NCI-H526 treated with DMSO at 0.1 percent for 48 hours (cell line): ENCODE measurements at regions not wholly inside any gene's neighbourhood (a gene's known extent, or its start where the extent isn't known, plus 50 kb on each side); places are given as distances from the start of the nearest gene placed in this dataset.

Source experiments
- DNase-seq: peaks from one replicate; lab custom pipeline; 2025; lab: John Stamatoyannopoulos, UW

DNA sequence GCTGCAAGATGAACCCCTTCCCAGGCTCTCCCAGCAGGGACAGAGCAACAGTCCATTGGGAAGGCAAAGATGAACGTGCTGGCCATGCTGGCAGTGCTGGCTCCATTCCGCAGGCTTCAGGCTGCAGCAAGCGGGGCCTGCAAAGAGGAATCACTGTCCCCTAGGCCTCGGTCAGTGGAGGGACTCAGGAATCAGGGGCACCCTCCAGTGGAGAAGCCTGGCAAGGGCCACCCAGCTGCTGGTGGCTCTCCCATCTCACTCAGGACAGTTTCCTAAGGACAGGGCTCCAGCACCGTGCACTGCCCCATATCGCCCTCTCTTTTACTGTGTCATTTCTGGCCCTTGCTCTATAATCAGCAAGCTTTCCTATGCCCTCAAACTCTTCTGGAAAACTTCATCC lies 498.6 kb downstream of the EFNB2 start:
- no peak for DNase-seq

DNA sequence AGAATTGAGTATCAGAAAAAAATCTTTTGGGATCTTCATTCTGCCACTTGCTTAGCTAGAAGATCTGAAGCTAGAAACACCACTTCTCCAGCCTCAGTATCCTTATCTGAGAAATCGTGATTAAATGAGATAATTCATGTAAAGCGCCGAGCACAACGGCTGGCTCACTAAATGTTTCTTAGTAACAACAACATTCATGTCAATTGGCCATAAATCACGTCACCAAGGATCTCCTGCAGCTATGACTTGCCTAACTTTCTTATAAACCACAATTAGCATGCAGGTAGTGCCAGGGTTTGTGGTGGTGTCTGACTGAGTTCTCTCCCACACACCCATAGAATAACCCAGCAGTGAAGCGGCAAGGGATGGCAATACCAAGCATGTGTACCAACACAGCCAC lies 501.3 kb downstream of the EFNB2 start:
- DNase-seq: no peak

GRCh38 chr13:106033659-106034058 lies 501.8 kb downstream of the EFNB2 start:
- DNase-seq: no peak

GRCh38 chr13:106032441-106032840 lies 503.0 kb downstream of the EFNB2 start:
- DNase-seq: no peak

DNA sequence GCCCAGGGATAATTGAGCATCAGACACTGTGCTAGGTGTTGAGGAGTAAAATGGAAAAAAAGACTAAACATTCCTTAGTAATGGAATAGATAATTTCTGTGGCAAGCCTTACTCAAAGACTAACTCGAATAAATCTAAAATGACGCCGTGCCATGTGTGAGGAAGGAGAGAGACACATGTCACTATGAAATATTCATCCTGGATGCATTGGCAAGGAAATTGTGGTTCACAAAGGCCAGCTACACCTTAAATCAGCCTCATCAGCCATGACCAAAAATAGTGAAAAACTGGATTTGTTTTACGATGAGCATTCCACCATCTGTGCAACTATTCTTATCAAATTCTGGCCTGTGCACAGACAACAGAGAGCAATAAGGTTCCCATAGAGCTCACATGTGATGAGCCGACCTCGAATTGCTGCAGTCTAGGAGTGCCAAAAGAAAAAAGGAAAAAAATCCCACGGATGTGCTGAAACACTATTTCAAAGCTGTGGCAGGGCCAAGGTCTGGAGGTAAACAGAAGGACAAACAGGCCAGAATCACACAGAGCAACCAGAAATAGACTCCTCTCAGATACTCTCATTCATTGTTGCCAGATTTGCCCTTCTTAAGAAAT lies 505.7 kb downstream of the EFNB2 start:
- DNase-seq: no peak

GRCh38 chr13:106028911-106029310 lies 506.6 kb downstream of the EFNB2 start:
- DNase-seq: no peak

- no peak for DNase-seq
These were observed 523.9 kb downstream of the EFNB2 start for GRCh38 chr13:106011600-106011999.

DNA sequence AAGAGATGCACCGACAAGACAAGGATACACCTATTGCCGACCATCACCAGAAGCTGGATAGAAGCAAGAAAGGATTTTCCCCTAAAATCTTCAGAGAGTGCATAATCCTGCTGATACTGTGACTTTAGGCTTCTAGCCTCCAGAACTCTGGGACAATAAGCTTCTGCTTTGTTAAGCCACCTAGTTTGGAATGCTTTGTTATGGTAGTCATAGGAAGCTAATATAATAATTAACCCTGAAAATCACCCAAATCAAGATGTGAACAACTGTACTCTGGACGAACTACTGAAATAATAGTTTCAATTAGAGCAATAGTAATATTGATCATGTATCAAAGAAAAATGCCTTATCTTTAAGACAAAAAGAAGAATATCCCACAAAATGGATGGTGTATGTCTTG lies 524.6 kb downstream of the EFNB2 start:
- DNase-seq: no peak

- no peak for DNase-seq
These were observed 526.9 kb downstream of the EFNB2 start for GRCh38 chr13:106008540-106008939.

DNA sequence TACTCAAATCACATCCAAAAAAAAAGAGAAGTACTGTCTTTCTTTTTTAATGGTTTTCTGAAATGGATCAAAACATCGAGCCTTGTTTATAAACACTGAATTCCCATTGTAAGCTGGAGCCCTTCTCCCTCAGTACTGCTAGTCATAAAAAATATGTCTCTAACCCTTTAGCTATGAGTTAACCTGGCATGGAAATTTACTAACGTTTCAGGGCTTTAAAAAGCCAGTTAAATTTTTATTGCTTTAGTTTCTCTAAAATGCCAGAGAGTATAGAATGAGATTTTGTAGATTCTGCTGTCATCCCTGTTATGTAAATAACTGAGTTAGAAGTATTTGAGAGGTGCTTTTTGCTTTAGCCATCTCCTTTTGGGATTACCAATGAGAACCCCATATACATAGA lies 528.3 kb downstream of the EFNB2 start:
- DNase-seq: no peak

GRCh38 chr13:106003651-106004050 lies 531.8 kb downstream of the EFNB2 start:
- DNase-seq: no peak

- no peak for DNase-seq
These were observed 534.0 kb downstream of the EFNB2 start for GRCh38 chr13:106001443-106001842.

GRCh38 chr13:105997581-105998550 lies 537.6 kb downstream of the EFNB2 start:
- no peak for DNase-seq

GRCh38 chr13:105996391-105997025 lies 539.0 kb downstream of the EFNB2 start:
- DNase-seq: no peak

DNA sequence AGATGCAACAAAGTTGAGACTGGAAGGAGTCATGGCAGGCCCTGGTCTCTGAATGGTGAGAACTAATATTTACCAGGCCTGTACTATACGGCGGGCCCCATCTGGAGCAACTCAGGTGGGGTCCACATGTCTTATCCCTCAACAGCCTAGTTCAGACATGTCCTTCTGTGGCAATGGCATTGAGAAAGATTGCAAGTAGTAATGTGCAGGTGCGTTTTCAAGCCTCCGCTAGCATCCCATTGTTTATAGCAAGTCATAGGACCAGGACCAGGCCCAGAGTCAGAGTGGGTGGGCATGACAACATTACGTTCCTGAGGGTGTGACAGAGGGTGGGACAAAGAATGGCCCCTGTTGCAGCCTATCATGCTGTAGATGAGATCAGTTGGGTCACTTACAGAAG lies 541.1 kb downstream of the EFNB2 start:
- DNase-seq: no peak

- DNase-seq: no peak
These were observed 543.7 kb downstream of the EFNB2 start for GRCh38 chr13:105991622-105992277.

- DNase-seq: no peak
These were observed 544.3 kb downstream of the EFNB2 start for GRCh38 chr13:105991131-105991530.

GRCh38 chr13:105990256-105990958 lies 545.1 kb downstream of the EFNB2 start:
- no peak for DNase-seq

- DNase-seq: no peak
These were observed 550.8 kb downstream of the EFNB2 start for GRCh38 chr13:105984646-105985045.

- no peak for DNase-seq
These were observed 551.2 kb downstream of the EFNB2 start for GRCh38 chr13:105984236-105984635.

DNA sequence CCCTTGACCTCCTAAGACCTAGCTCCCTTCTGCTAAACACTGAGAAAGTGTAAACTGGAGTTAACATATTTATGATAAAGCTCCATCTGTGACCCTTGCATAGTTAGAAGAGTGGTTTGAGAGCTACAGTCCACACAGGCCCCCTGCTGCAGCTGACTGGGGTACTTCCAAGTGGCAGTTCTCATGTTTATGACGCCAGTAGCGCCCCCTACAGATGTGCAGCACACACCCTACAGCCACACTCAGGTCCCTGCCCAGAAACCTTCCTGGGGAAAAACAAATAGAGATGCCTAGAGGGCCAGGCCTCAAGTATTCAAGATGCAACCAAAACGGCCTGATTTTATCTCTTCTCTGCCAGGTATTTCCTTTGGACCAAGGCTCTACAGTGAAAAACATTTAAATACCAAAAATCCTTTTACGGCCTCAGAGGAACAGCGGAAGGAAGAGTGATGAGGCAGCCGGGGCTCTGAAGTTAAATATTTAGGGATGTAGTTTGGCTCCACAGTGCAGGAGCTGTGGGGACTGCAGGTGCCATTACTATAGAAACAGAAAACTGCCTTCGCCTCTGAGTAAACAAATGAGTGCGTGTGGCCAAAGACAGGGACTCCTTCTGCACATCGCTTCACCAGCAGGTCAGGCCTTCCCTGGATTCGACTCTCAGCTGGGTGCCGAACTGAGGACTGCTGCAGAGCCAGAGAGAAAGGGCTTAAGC lies 553.1 kb downstream of the EFNB2 start:
- DNase-seq: no peak
